ENCODE measurements at regions not wholly inside any gene's neighbourhood (a gene's known extent, or its start where the extent isn't known, plus 50 kb on each side); places are given as distances from the start of the nearest gene placed in this dataset.

GRCh38 chr4:13089659-13089998 lies 394.5 kb downstream of the RAB28 start:
- TF ChIP-seq CTCF (IDR thresholded peaks at IDR 0.05; ENCODE audit: low read length) (no peak), EZH2 (optimal IDR thresholded peaks at IDR 0.05; ENCODE audit: low read depth, low read length) (no peak)
